Stimulated activated CD4-positive, alpha-beta T cell treated with anti-CD3 and anti-CD28 coated beads, Interleukin-1b, Interleukin-23, amount 100 ng/mL, for 1 hour (primary cell): ENCODE measurements at regions not wholly inside any gene's neighbourhood (a gene's known extent, or its start where the extent isn't known, plus 50 kb on each side); places are given as distances from the start of the nearest gene placed in this dataset.

Experiments
- DNase-seq, 2 donors: peaks; one replicate each; pipeline ENCODE4 v3.0.0-alpha.2; 2020; ENCODE audit warnings: low read depth in 2 of 2

- DNase-seq: no peak
These were observed 135.6 kb upstream of the SMAD1 start for GRCh38 chr4:145346081-145346480.

GRCh38 chr4:145345401-145345800 is 136.3 kb upstream of the SMAD1 start:
- DNase-seq: no peak

- no peak for DNase-seq
These were observed 140.3 kb upstream of the SMAD1 start for GRCh38 chr4:145341381-145341780.

- no peak for DNase-seq
These were observed 141.5 kb upstream of the SMAD1 start for GRCh38 chr4:145340071-145340675.

- DNase-seq: no peak
These were observed 142.5 kb upstream of the SMAD1 start for GRCh38 chr4:145339075-145339725.

GRCh38 chr4:145338568-145338967 is 143.1 kb upstream of the SMAD1 start:
- DNase-seq: no peak

- no peak for DNase-seq
These were observed 144.3 kb upstream of the SMAD1 start for GRCh38 chr4:145337391-145337790.

- DNase-seq: no peak
These were observed 147.9 kb upstream of the SMAD1 start for GRCh38 chr4:145333786-145334185.

- no peak for DNase-seq
These were observed 146.1 kb upstream of the OTUD4 start for GRCh38 chr4:145326491-145326890.

- DNase-seq: no peak
These were observed 143.8 kb upstream of the OTUD4 start for GRCh38 chr4:145324161-145324560.

- DNase-seq: no peak
These were observed 139.9 kb upstream of the OTUD4 start for GRCh38 chr4:145320294-145320693.

- no peak for DNase-seq
These were observed 139.4 kb upstream of the OTUD4 start for GRCh38 chr4:145319751-145320150.

GRCh38 chr4:145316897-145317574 is 136.6 kb upstream of the OTUD4 start:
- DNase-seq: no peak

- no peak for DNase-seq
These were observed 135.4 kb upstream of the OTUD4 start for GRCh38 chr4:145315811-145316225.

GRCh38 chr4:145308598-145308997 is 128.2 kb upstream of the OTUD4 start:
- no peak for DNase-seq

GRCh38 chr4:145307763-145308430 is 127.5 kb upstream of the OTUD4 start:
- DNase-seq: no peak

- no peak for DNase-seq
These were observed 126.7 kb upstream of the OTUD4 start for GRCh38 chr4:145307120-145307519.

GRCh38 chr4:145302725-145303124 is 122.3 kb upstream of the OTUD4 start:
- DNase-seq: no peak

GRCh38 chr4:145301386-145302080 is 121.1 kb upstream of the OTUD4 start:
- DNase-seq: no peak

- peak in 1 of 2 donors; percentile 50 for DNase-seq
These were observed 119.1 kb upstream of the OTUD4 start for GRCh38 chr4:145299380-145300076.

- no peak for DNase-seq
These were observed 118.5 kb upstream of the OTUD4 start for GRCh38 chr4:145298885-145299284.
